Activated naive CD8-positive, alpha-beta T cell treated with anti-CD3 and anti-CD28 coated beads, Interleukin-2, amount 50 U/mL, for 16 hours (primary cell): ENCODE measurements at regions not wholly inside any gene's neighbourhood (a gene's known extent, or its start where the extent isn't known, plus 50 kb on each side); places are given as distances from the start of the nearest gene placed in this dataset.

Source experiments
- DNase-seq: peaks from one replicate; pipeline ENCODE4 v3.0.0-alpha.2; 2020; ENCODE audit warnings: low read depth, low spot score

GRCh38 chr2:176540995-176541394 is 271.8 kb downstream of the MTX2 start:
- DNase-seq: no peak

- DNase-seq: no peak
Observed at GRCh38 chr2:176542476-176542875, 273.2 kb downstream of the MTX2 start.

- no peak for DNase-seq
Observed at GRCh38 chr2:176544557-176544956, 275.3 kb downstream of the MTX2 start.

- no peak for DNase-seq
Observed at GRCh38 chr2:176544991-176545956, 276.0 kb downstream of the MTX2 start.

- no peak for DNase-seq
Observed at GRCh38 chr2:176546550-176546949, 277.3 kb downstream of the MTX2 start.

- no peak for DNase-seq
Observed at GRCh38 chr2:176552501-176553135, 283.4 kb downstream of the MTX2 start.

GRCh38 chr2:176553685-176554100 is 284.5 kb downstream of the MTX2 start:
- no peak for DNase-seq

- no peak for DNase-seq
Observed at GRCh38 chr2:176554101-176555048, 285.1 kb downstream of the MTX2 start.

GRCh38 chr2:176555112-176555511 is 285.9 kb downstream of the MTX2 start:
- DNase-seq: no peak

GRCh38 chr2:176555781-176556180 is 286.5 kb downstream of the MTX2 start:
- no peak for DNase-seq

- no peak for DNase-seq
Observed at GRCh38 chr2:176556373-176556772, 287.1 kb downstream of the MTX2 start.

- no peak for DNase-seq
Observed at GRCh38 chr2:176557821-176558220, 288.6 kb downstream of the MTX2 start.

GRCh38 chr2:176558574-176559140 is 289.4 kb downstream of the MTX2 start:
- DNase-seq: no peak

- DNase-seq: no peak
Observed at GRCh38 chr2:176560296-176560695, 291.1 kb downstream of the MTX2 start.

GRCh38 chr2:176561706-176562105 is 292.5 kb downstream of the MTX2 start:
- no peak for DNase-seq

- no peak for DNase-seq
Observed at GRCh38 chr2:176562359-176563078, 293.3 kb downstream of the MTX2 start.

- no peak for DNase-seq
Observed at GRCh38 chr2:176565641-176566323, 296.5 kb downstream of the MTX2 start.

GRCh38 chr2:176566496-176566895 is 297.3 kb downstream of the MTX2 start:
- DNase-seq: no peak

- DNase-seq: no peak
Observed at GRCh38 chr2:176566961-176567360, 297.7 kb downstream of the MTX2 start.

- DNase-seq: no peak
Observed at GRCh38 chr2:176567361-176567760, 298.1 kb downstream of the MTX2 start.
